Fibroblast of the aortic adventitia (primary cell): ENCODE measurements at regions not wholly inside any gene's neighbourhood (a gene's known extent, or its start where the extent isn't known, plus 50 kb on each side); places are given as distances from the start of the nearest gene placed in this dataset.
"Not testable (repeated sequence)": the region's sequence is repeated elsewhere in the genome, so short reads cannot be mapped to it uniquely, and the experiment has no call there.

Source experiments
- DNase-seq: peaks from one replicate; pipeline ENCODE4 v3.0.0-alpha.2; 2010; ENCODE audit warnings: low read depth
- H3K4me3 ChIP-seq: 2 replicates; pipeline ENCODE4 v1.5.1; 2011; ENCODE audit warnings: low read depth, mild to moderate bottlenecking, control low read depth, low read length, moderate library complexity
- TF ChIP-seq, protein P1 (sequence below): IDR thresholded peaks from 2 replicates; pipeline ENCODE4 v1.5.1; 2011; ENCODE audit warnings: mild to moderate bottlenecking, low read length, control low read depth, inconsistent platforms; ENCODE audit not compliant: insufficient read depth

DNA sequence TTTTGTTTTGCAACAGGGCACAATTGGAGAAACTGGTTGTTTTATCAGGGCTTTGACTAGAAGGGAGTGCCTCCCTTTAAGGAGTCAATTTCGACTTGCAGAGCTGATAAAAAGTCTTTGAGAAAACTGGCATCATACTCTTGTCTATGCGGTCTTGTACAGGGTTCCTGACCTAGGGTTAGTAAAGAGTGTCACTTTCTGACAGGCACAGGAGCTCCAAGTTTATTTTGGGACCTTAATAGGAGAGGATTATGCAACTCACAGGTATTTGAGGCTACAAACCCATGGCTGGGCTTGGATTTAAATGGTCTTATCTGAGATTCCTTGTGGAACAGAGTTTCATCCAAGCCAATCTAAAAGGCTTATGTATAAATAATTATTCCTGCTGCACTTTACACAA is 365.4 kb downstream of the HTR1B start:
- no peak overlapping the region for H3K4me3 ChIP-seq
- no peak for DNase-seq
- TF ChIP-seq, protein P1, sequence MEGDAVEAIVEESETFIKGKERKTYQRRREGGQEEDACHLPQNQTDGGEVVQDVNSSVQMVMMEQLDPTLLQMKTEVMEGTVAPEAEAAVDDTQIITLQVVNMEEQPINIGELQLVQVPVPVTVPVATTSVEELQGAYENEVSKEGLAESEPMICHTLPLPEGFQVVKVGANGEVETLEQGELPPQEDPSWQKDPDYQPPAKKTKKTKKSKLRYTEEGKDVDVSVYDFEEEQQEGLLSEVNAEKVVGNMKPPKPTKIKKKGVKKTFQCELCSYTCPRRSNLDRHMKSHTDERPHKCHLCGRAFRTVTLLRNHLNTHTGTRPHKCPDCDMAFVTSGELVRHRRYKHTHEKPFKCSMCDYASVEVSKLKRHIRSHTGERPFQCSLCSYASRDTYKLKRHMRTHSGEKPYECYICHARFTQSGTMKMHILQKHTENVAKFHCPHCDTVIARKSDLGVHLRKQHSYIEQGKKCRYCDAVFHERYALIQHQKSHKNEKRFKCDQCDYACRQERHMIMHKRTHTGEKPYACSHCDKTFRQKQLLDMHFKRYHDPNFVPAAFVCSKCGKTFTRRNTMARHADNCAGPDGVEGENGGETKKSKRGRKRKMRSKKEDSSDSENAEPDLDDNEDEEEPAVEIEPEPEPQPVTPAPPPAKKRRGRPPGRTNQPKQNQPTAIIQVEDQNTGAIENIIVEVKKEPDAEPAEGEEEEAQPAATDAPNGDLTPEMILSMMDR = no peak

DNA sequence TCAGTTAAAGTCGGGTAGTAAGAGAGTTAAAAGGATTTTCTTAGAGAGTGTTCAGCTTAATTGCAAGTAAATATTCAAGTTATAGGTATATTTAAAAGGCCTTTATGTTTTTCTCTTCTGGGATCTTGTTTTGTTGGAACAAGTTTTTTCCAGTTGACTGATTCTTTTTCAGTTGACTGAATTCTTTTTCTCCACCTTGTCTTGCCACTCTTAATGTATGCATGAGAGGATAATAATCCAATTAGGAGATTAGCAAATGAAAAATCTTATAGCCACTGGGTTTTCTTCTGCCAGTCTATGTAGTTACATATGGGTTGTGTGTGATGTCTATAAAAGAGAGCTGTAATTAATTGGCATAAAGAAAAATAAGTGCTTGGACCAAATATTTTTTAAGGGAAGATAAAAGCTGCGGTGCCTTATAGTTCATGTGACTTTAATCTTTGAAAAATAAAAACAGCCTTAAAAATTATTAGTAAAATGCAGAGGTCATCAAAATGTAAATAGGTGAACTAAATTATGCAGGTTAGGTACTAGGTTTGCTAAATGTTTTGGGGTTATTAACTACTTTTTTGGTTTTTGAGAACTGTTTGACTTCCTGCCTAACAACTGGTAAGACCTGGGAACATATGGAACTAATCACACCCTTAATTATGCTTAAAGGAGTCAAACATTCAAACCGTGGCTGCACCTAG is 367.2 kb downstream of the HTR1B start:
- no peak overlapping the region for H3K4me3 ChIP-seq
- no peak for DNase-seq
- TF ChIP-seq, protein P1 = no peak

DNA sequence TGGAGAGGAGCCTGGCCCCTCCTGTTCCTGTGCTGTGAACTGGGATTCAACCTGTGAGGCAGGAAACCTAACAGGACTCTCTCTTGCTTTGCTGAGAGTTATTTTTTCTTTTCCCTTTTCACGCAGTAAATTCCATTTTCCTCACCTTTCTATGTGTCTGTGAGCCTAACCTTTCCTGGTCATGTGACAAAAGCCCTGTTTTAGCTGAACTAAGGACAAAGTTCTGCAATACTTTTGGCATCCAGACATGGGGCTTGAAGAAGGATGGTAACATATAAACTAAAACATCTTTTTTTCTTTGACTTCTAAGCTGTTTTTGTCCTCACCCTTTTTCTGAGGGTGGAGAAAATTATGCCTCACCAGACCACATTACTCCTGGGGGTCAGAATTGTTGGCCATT is 368.5 kb downstream of the HTR1B start:
- TF ChIP-seq, protein P1 = no peak
- no peak for DNase-seq
- no peak overlapping the region for H3K4me3 ChIP-seq

DNA sequence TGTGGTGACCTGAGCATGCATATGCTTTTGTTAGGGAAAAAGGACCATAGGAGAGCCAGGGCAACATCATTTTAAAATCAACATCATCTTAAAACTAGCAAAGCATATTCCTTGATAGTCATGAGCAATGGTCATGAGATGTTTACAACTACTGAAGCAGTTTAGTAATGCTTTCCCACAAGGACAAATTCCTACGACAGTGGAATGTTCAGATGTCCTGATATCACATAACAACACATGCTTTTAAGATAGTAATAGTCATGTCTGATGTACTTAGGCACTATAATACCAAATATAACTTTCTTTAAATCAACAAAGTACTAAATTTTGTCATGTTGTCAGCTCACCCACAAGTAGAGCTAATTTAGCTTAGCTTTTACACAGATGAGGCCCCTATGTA is 370.3 kb downstream of the HTR1B start:
- H3K4me3 ChIP-seq = no peak overlapping the region
- TF ChIP-seq, protein P1 = no peak
- DNase-seq = peak; percentile 4

DNA sequence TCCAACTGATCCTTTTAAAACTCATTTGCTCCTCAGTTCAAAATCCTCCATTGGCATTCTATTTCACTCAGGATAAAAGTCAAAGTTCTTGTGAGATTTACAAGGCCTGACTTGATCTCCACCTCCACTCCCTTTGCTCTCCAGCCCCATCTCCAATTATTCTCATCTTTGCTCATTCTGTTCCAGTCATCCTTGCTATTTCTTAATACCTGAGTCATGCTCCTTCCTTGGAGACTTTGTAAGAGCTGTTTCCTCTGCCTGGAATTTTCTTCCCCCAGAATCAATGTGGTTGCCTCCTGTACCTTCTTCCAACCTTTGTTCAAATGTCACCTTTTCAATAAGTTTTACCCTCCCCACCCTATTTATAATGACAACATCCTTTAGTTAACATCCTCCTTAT is 373.5 kb downstream of the HTR1B start:
- no peak overlapping the region for H3K4me3 ChIP-seq
- TF ChIP-seq, protein P1 = no peak
- DNase-seq = no peak

DNA sequence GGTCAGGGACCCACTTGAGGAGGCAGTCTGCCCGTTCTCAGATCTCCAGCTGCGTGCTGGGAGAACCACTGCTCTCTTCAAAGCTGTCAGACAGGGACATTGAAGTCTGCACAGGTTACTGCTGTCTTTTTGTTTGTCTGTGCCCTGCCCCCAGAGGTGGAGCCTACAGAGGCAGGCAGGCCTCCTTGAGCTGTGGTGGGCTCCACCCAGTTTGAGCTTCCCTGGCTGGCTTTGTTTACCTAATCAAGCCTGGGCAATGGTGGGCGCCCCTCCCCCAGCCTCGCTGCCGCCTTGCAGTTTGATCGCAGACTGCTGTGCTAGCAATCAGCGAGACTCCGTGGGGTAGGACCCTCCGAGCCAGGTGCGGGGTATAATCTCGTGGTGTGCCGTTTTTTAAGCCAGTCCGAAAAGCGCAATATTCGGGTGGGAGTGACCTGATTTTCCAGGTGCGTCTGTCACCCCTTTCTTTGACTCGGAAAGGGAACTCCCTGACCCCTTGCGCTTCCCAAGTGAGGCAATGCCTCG is 375.4 kb downstream of the HTR1B start:
- DNase-seq, H3K4me3 ChIP-seq: not testable (repeated sequence)

DNA sequence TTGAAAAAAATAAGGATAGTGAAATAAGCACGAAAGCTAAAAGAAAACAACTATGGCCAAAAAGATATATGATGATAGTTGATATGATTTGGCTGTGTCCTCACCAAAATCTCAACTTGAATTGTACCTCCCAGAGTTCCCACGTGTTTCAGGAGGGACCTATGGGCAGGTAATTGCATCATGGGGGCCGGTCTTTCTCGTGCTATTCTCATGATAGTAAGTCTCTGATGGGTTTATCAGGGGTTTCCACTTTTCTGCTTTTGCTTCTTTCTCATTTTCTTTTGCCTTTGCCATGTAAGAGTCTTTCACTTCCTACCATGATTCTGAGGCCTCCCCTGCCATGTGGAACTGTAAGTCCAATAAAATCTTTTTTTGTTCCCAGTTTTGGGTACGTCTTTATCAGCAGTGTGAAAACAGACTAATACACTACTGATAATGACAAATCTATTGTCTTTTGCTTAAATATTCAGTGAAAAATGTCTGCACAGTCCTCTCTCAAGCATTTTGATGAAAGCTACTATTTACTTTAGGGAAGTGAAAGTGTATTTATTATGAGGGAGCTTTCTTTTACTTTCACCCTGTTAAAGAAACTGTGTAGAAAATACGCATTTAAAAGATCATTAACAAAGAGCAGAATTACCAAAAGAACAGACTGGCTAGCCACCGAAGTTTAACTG is 389.1 kb downstream of the HTR1B start:
- TF ChIP-seq, protein P1 = no peak
- no peak overlapping the region for H3K4me3 ChIP-seq
- no peak for DNase-seq
